ENCODE measurements at regions not wholly inside any gene's neighbourhood (a gene's known extent, or its start where the extent isn't known, plus 50 kb on each side); places are given as distances from the start of the nearest gene placed in this dataset.

DNA sequence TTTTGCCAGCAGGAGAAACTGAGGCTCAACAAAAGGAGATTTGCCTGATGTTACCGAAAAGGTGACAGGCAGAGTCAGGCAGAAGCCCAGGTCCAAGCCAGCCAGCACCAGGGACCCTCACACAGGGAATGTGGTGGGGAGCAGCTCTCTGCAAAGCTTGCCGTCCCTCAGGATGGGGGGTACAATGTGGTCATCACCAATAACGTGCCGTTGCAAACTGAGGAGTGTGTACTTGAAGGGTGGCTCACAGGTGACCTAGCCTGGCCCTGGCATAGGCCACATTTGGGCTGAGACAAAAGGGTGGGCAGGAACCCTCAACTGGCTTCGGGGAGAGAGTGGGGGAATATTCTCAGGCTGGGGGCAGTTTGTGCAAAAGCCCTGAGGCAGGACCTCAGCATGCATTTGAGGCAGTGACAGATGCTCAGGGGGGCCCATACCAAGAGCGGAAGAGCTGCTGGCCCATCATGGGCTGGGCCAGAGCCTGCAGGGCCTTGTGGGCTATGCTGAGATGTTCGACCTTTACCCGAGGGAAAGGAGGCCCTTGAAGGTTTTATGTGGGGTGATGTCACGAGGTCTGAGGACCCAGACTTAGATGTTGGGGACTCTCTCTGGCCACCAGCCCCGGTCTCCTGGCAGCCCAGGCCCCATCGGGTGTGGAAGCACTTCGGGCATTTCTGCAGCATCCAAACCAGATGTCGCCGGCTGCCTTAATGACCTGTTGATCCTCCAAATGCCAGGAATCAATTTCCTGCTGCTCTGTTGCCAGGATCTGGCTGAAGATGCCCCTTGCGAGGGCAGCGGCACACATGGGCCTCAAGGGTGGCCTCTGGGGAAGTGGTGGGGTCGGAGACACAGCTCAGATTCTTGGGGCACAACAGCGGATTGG is 57.4 kb upstream of the SHISAL1 start:
- TF ChIP-seq POLR2A (IDR thresholded peaks at IDR 0.05): no peak
- TF ChIP-seq, protein P1, sequence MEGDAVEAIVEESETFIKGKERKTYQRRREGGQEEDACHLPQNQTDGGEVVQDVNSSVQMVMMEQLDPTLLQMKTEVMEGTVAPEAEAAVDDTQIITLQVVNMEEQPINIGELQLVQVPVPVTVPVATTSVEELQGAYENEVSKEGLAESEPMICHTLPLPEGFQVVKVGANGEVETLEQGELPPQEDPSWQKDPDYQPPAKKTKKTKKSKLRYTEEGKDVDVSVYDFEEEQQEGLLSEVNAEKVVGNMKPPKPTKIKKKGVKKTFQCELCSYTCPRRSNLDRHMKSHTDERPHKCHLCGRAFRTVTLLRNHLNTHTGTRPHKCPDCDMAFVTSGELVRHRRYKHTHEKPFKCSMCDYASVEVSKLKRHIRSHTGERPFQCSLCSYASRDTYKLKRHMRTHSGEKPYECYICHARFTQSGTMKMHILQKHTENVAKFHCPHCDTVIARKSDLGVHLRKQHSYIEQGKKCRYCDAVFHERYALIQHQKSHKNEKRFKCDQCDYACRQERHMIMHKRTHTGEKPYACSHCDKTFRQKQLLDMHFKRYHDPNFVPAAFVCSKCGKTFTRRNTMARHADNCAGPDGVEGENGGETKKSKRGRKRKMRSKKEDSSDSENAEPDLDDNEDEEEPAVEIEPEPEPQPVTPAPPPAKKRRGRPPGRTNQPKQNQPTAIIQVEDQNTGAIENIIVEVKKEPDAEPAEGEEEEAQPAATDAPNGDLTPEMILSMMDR (IDR thresholded peaks at IDR 0.05): no peak

All from uterus (tissue), 2 donors.